Mesenchymal stem cell (in vitro differentiated cells and primary cell): ENCODE measurements at regions not wholly inside any gene's neighbourhood (a gene's known extent, or its start where the extent isn't known, plus 50 kb on each side); places are given as distances from the start of the nearest gene placed in this dataset.
A peak's percentile ranks its signal among the peaks of the same experiment; 100 is the strongest.

Experiments used
- DNase-seq: peaks from one replicate; pipeline ENCODE4 v3.0.0-alpha.2; 2013
- H2AFZ ChIP-seq: one replicate; pipeline ENCODE4 v1.6.1; 2013; ENCODE audit warnings: low read depth, mild to moderate bottlenecking, control low read depth, inconsistent platforms, low read length, moderate library complexity
- H2AK5ac ChIP-seq: 2 replicates; pipeline ENCODE4 v1.6.1; 2013; ENCODE audit warnings: low read length, moderate library complexity, mild to moderate bottlenecking, inconsistent platforms; ENCODE audit not compliant: severe bottlenecking
- H2BK120ac ChIP-seq: one replicate; pipeline ENCODE4 v1.6.1; 2013; ENCODE audit warnings: low read depth, mild to moderate bottlenecking, inconsistent platforms, low read length, moderate library complexity
- H2BK12ac ChIP-seq, 2 experiments: one replicate each; pipeline ENCODE4 v1.6.1; 2013; ENCODE audit warnings: inconsistent platforms in 2 of 2, low read length in 2 of 2, mild to moderate bottlenecking in 2 of 2, moderate library complexity in 2 of 2, control low read depth in 1 of 2
- H2BK15ac ChIP-seq: one replicate; pipeline ENCODE4 v1.6.1; 2013; ENCODE audit warnings: mild to moderate bottlenecking, low read depth, inconsistent platforms; ENCODE audit not compliant: poor library complexity, severe bottlenecking
- H2BK5ac ChIP-seq: 2 replicates; pipeline ENCODE4 v1.6.1; 2013; ENCODE audit warnings: low read depth, mild to moderate bottlenecking, low read length, control low read depth, inconsistent platforms; ENCODE audit not compliant: poor library complexity, severe bottlenecking
- H3K14ac ChIP-seq, 2 experiments: one replicate each; pipeline ENCODE4 v1.6.1; 2013; ENCODE audit warnings: inconsistent platforms in 2 of 2, low read length in 2 of 2, control low read depth in 1 of 2, mild to moderate bottlenecking in 1 of 2, moderate library complexity in 1 of 2
- H3K18ac ChIP-seq, 2 experiments: one replicate each; pipeline ENCODE4 v1.6.1; 2013; ENCODE audit warnings: inconsistent platforms in 2 of 2, low read length in 2 of 2, control low read depth in 1 of 2, low read depth in 1 of 2, mild to moderate bottlenecking in 1 of 2
- H3K23ac ChIP-seq, 2 experiments: one replicate each; pipeline ENCODE4 v1.6.1; 2013; ENCODE audit warnings: inconsistent platforms in 2 of 2, low read length in 2 of 2, mild to moderate bottlenecking in 2 of 2, moderate library complexity in 2 of 2, control low read depth in 1 of 2
- H3K27ac ChIP-seq: 2 replicates; pipeline ENCODE4 v1.5.1; 2013; ENCODE audit warnings: mild to moderate bottlenecking, moderate library complexity, low read length, control low read depth, inconsistent platforms; ENCODE audit not compliant: poor library complexity, severe bottlenecking
- H3K27me3 ChIP-seq, 2 experiments: 2 replicates each; pipeline versions ENCODE4 v1.6.1 to v1.7.0; 2013; ENCODE audit warnings: low read length in 2 of 2, mild to moderate bottlenecking in 2 of 2, moderate library complexity in 2 of 2, control low read depth in 1 of 2, inconsistent platforms in 1 of 2; ENCODE audit not compliant: control insufficient read depth in 1 of 2, insufficient read depth in 1 of 2
- H3K36me3 ChIP-seq, 2 experiments: 2 replicates each; pipeline versions ENCODE4 v1.6.1 to v1.7.0; 2013; ENCODE audit warnings: low read length in 2 of 2, control low read depth in 1 of 2, inconsistent platforms in 1 of 2, low read depth in 1 of 2, mild to moderate bottlenecking in 1 of 2; ENCODE audit not compliant: insufficient read depth in 2 of 2, control insufficient read depth in 1 of 2
- H3K4ac ChIP-seq, 2 experiments: one replicate each; pipeline ENCODE4 v1.6.1; 2013; ENCODE audit warnings: inconsistent platforms in 2 of 2, low read length in 2 of 2, mild to moderate bottlenecking in 2 of 2, moderate library complexity in 2 of 2, control low read depth in 1 of 2, low read depth in 1 of 2
- H3K4me1 ChIP-seq: 2 replicates; pipeline ENCODE4 v1.6.1; 2013; ENCODE audit warnings: low read depth, low read length, control low read depth; ENCODE audit not compliant: control insufficient read depth, insufficient read depth
- H3K4me2 ChIP-seq: 2 replicates; pipeline ENCODE4 v1.6.1; 2013; ENCODE audit warnings: low read length, mild to moderate bottlenecking, inconsistent platforms; ENCODE audit not compliant: poor library complexity, severe bottlenecking
- H3K4me3 ChIP-seq, 2 experiments: 2 replicates each; pipeline versions ENCODE4 v1.5.1 to v1.7.0; 2013; ENCODE audit warnings: low read length in 2 of 2, mild to moderate bottlenecking in 2 of 2, control low read depth in 1 of 2, low read depth in 1 of 2; ENCODE audit not compliant: insufficient read depth in 1 of 2
- H3K79me1 ChIP-seq: replicated peaks from 2 replicates; pipeline ENCODE4 v1.6.1; 2013; ENCODE audit warnings: mild to moderate bottlenecking, control low read depth, low read length, inconsistent platforms; ENCODE audit not compliant: poor library complexity, severe bottlenecking
- H3K9ac ChIP-seq: 2 replicates; pipeline ENCODE4 v1.7.0; 2013; ENCODE audit warnings: mild to moderate bottlenecking, low read length, moderate library complexity
- H3K9me3 ChIP-seq: 2 replicates; pipeline ENCODE4 v1.7.0; 2013; ENCODE audit warnings: mild to moderate bottlenecking, low read length; ENCODE audit not compliant: control insufficient read depth
- H4K8ac ChIP-seq: one replicate; pipeline ENCODE4 v1.6.1; 2013; ENCODE audit warnings: inconsistent platforms, mild to moderate bottlenecking, low read length, moderate library complexity
- H4K91ac ChIP-seq: one replicate; pipeline ENCODE4 v1.6.1; 2013; ENCODE audit warnings: mild to moderate bottlenecking, low read length, inconsistent platforms
- WGBS: methylation state at CpG from one replicate; pipeline ENCODE4 v1.1.7; 2013; ENCODE audit warnings: mixed read lengths; 5-methylcytosine and 5-hydroxymethylcytosine counted together

DNA sequence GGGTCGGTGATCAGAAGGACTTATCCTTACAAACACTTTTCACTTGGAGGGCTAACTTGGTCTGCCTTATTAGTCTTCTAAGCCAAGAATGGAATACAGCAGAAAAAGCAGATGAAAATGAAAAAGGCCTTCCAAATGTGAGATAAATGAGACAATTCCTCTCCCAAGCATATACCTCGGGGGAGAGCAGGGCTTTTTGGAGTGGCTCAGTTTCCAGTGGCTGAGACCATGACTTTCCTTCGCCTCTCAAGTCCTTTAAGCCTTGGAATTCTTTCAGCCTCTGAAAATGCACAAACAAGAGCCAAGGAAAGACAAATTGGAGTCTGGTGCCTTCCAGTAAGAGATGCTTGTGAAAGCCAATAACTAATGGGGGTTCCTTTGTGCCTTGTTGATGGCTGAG is 130.9 kb downstream of the DTWD1 start:
- H3K4me1 ChIP-seq = no peaks in the 10 kb centered on the region
- no peak overlapping the region for H3K9ac ChIP-seq
- 92% methylated on average over 2 of the region's 3 CpGs for WGBS
- H4K91ac ChIP-seq = no peak overlapping the region
- no peak overlapping the region for H2BK12ac ChIP-seq
- no peak overlapping the region for H2BK15ac ChIP-seq
- H2BK120ac ChIP-seq = no peak overlapping the region
- no peak overlapping the region for H3K4me2 ChIP-seq
- H3K79me1 ChIP-seq = no peaks in the 10 kb centered on the region
- H2AK5ac ChIP-seq = no peak overlapping the region
- no peak overlapping the region for H4K8ac ChIP-seq
- no peak overlapping the region for H2BK5ac ChIP-seq
- no peak overlapping the region for H3K23ac ChIP-seq
- DNase-seq = no peak
- no peak overlapping the region for H3K18ac ChIP-seq
- no peak overlapping the region for H3K4ac ChIP-seq
- no peak overlapping the region for H3K4me3 ChIP-seq
- H3K27me3 ChIP-seq = no peaks in the 10 kb centered on the region
- no peak overlapping the region for H3K27ac ChIP-seq
- H3K14ac ChIP-seq = no peak overlapping the region
- H3K36me3 ChIP-seq = no peaks in the 10 kb centered on the region
- H2AFZ ChIP-seq = no peak overlapping the region
- H3K9me3 ChIP-seq = no peaks in the 10 kb centered on the region

DNA sequence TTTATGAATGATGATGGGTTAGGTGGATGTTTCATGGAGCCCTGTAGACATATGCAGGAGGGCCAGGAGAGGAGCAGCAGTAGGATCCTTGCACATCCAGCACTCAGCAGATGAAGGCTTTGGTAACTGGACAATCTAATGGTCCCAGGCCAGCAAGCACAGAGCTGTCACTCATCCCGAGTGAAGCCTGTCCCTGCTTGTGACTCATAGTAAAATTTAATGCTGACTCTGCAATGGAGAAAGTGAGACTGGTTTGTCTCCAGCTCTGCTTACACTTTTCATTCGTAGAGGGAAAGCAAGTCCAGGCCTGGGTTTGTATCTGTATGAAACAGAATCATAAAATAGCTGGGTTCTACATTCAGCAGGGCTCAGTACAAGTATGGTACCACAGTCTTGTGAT is 131.7 kb downstream of the DTWD1 start:
- Histone ChIP-seq H3K4me3 (no peak overlapping the region), H3K9me3 (no peaks in the 10 kb centered on the region), H4K91ac (no peak overlapping the region), H2AFZ (no peak overlapping the region), H3K79me1 (no peaks in the 10 kb centered on the region), H2BK5ac (no peak overlapping the region), H2AK5ac (no peak overlapping the region), H2BK12ac (no peak overlapping the region), H3K18ac (no peak overlapping the region), H2BK15ac (no peak overlapping the region), H3K27me3 (no peaks in the 10 kb centered on the region), H3K9ac (no peak overlapping the region), H3K4ac (no peak overlapping the region), H3K4me1 (no peaks in the 10 kb centered on the region), H2BK120ac (no peak overlapping the region), H4K8ac (no peak overlapping the region), H3K23ac (no peak overlapping the region), H3K27ac (no peak overlapping the region), H3K4me2 (no peak overlapping the region), H3K14ac (no peak overlapping the region), H3K36me3 (no peaks in the 10 kb centered on the region)
- no peak for DNase-seq
- 58% methylated on average over 2 of the region's 2 CpGs for WGBS

- Histone ChIP-seq H3K18ac (no peak overlapping the region), H3K4ac (no peak overlapping the region), H3K4me1 (no peaks in the 10 kb centered on the region), H3K27ac (no peak overlapping the region), H4K91ac (no peak overlapping the region), H4K8ac (no peak overlapping the region), H3K23ac (no peak overlapping the region), H3K4me2 (no peak overlapping the region), H2BK5ac (no peak overlapping the region), H3K9me3 (peaks cover 46% of the 10 kb centered on the region), H3K4me3 (no peak overlapping the region), H2BK12ac (no peak overlapping the region), H3K79me1 (no peaks in the 10 kb centered on the region), H3K9ac (no peak overlapping the region), H2BK120ac (no peak overlapping the region), H3K14ac (no peak overlapping the region), H2AFZ (no peak overlapping the region), H2BK15ac (no peak overlapping the region), H3K27me3 (no peaks in the 10 kb centered on the region), H3K36me3 (no peaks in the 10 kb centered on the region), H2AK5ac (no peak overlapping the region)
- 100% methylated on average over 1 of the region's 1 CpG for WGBS
- peak; percentile 18 for DNase-seq
Observed at GRCh38 chr15:49758456-49758855, 137.6 kb downstream of the DTWD1 start.

DNA sequence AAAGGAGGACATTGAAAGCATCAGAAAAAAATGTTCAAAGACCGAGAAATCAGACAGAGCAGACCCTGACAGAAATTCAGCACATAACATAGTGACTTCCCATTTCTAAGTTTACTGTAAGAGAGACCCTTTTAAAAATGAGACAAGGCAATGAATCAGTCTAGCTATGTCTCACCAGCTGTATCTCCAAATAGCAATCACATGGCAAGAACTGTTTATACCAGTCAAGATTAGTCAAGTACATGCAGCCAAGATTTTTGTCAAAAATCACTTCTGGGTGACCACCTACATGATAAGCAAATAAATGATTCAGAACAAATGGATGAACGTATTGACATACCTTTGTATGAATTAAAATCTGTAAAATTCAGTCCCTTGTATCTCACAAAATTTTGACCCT is 138.0 kb downstream of the DTWD1 start:
- no peak overlapping the region for H2AFZ ChIP-seq
- H3K18ac ChIP-seq = no peak overlapping the region
- DNase-seq = peak; percentile 28
- H3K4me2 ChIP-seq = no peak overlapping the region
- no peaks in the 10 kb centered on the region for H3K36me3 ChIP-seq
- 75% methylated on average over 1 of the region's 2 CpGs for WGBS
- no peak overlapping the region for H3K23ac ChIP-seq
- H2AK5ac ChIP-seq = no peak overlapping the region
- no peak overlapping the region for H2BK15ac ChIP-seq
- H3K4me1 ChIP-seq = no peaks in the 10 kb centered on the region
- no peak overlapping the region for H2BK5ac ChIP-seq
- no peak overlapping the region for H4K91ac ChIP-seq
- H3K9ac ChIP-seq = no peak overlapping the region
- no peak overlapping the region for H3K4me3 ChIP-seq
- H3K79me1 ChIP-seq = no peaks in the 10 kb centered on the region
- H2BK120ac ChIP-seq = no peak overlapping the region
- H3K14ac ChIP-seq = no peak overlapping the region
- H3K27ac ChIP-seq = no peak overlapping the region
- H2BK12ac ChIP-seq = no peak overlapping the region
- peaks cover 48% of the 10 kb centered on the region for H3K9me3 ChIP-seq
- H3K4ac ChIP-seq = no peak overlapping the region
- no peaks in the 10 kb centered on the region for H3K27me3 ChIP-seq
- H4K8ac ChIP-seq = no peak overlapping the region
